ENCODE measurements at regions not wholly inside any gene's neighbourhood (a gene's known extent, or its start where the extent isn't known, plus 50 kb on each side); places are given as distances from the start of the nearest gene placed in this dataset.

- Histone ChIP-seq H3K4me1 (no peaks in the 10 kb centered on the region), H3K27ac (replicated peaks in 1 of 4) (no peak overlapping the region), H3K9me3 (peaks cover 0 to 3% (median 0%) of the 10 kb centered on the region in 4 donors), H3K27me3 (no peaks in the 10 kb centered on the region), H3K4me3 (no peak overlapping the region), H3K36me3 (no peaks in the 10 kb centered on the region)
- intact Hi-C loops (cut with DNase I) = loop anchor here (10.0 kb wide), 1 partner anchor 449 kb away; no protein-coding TSS in a partner anchor
- no peak for DNase-seq (ENCODE audit: extremely low spot score)
- 56% methylated on average over 1 of the region's 1 CpG for WGBS
- TF ChIP-seq CTCF (IDR thresholded peaks at IDR 0.05) (no peak), POLR2A (IDR thresholded peaks at IDR 0.05; ENCODE audit: low read depth) (no peak), EP300 (IDR thresholded peaks at IDR 0.05) (no peak), POLR2AphosphoS5 (IDR thresholded peaks at IDR 0.05) (no peak)
Measured at GRCh38 chr18:24935896-24936295, 416.1 kb downstream of the ZNF521 start.

GRCh38 chr18:24936691-24937090 is 415.3 kb downstream of the ZNF521 start:
- Histone ChIP-seq H3K4me1 (no peaks in the 10 kb centered on the region), H3K9me3 (peaks cover 0 to 3% (median 0%) of the 10 kb centered on the region in 4 donors), H3K27ac (replicated peaks in 1 of 4) (no peak overlapping the region), H3K27me3 (no peaks in the 10 kb centered on the region), H3K4me3 (no peak overlapping the region), H3K36me3 (no peaks in the 10 kb centered on the region)
- TF ChIP-seq POLR2A (IDR thresholded peaks at IDR 0.05; ENCODE audit: low read depth) (no peak), CTCF (IDR thresholded peaks at IDR 0.05) (no peak), EP300 (IDR thresholded peaks at IDR 0.05) (no peak), POLR2AphosphoS5 (IDR thresholded peaks at IDR 0.05) (no peak)
- DNase-seq (ENCODE audit: extremely low spot score) = peak; percentile 34
- WGBS = 73% methylated on average over 3 of the region's 3 CpGs
- intact Hi-C loops (cut with DNase I) = loop anchor here (10.0 kb wide), 1 partner anchor 448 kb away; no protein-coding TSS in a partner anchor

GRCh38 chr18:24937639-24938275 is 414.2 kb downstream of the ZNF521 start:
- intact Hi-C loops (cut with DNase I) = loop anchor here (10.0 kb wide), 1 partner anchor 447 kb away; no protein-coding TSS in a partner anchor
- H3K4me3 ChIP-seq = no peak overlapping the region
- peaks cover 0 to 3% (median 0%) of the 10 kb centered on the region in 4 donors for H3K9me3 ChIP-seq
- no peaks in the 10 kb centered on the region for H3K4me1 ChIP-seq
- no peaks in the 10 kb centered on the region for H3K27me3 ChIP-seq
- no peaks in the 10 kb centered on the region for H3K36me3 ChIP-seq
- H3K27ac ChIP-seq (replicated peaks in 1 of 4) = no peak overlapping the region
- peak; percentile 78 for DNase-seq (ENCODE audit: extremely low spot score)
- TF ChIP-seq EP300 (IDR thresholded peaks at IDR 0.05) (no peak), CTCF (IDR thresholded peaks at IDR 0.05) (no peak), POLR2A (IDR thresholded peaks at IDR 0.05; ENCODE audit: low read depth) (no peak), POLR2AphosphoS5 (IDR thresholded peaks at IDR 0.05) (no peak)
- 83% methylated on average over 5 of the region's 5 CpGs for WGBS

- intact Hi-C loops (cut with DNase I) = no loop called here
- H3K27me3 ChIP-seq = no peaks in the 10 kb centered on the region
- H3K4me3 ChIP-seq = no peak overlapping the region
- H3K4me1 ChIP-seq = no peaks in the 10 kb centered on the region
- no peak for TF ChIP-seq POLR2AphosphoS5 (IDR thresholded peaks at IDR 0.05)
- TF ChIP-seq POLR2A (IDR thresholded peaks at IDR 0.05; ENCODE audit: low read depth) = no peak
- no peak for TF ChIP-seq EP300 (IDR thresholded peaks at IDR 0.05)
- TF ChIP-seq CTCF (IDR thresholded peaks at IDR 0.05) = no peak
- H3K9me3 ChIP-seq = no peaks in the 10 kb centered on the region
- DNase-seq (ENCODE audit: extremely low spot score) = peak; percentile 14
- WGBS = 93% methylated on average over 6 of the region's 6 CpGs
- no peak overlapping the region for H3K27ac ChIP-seq (replicated peaks in 1 of 4)
- H3K36me3 ChIP-seq = no peaks in the 10 kb centered on the region
Measured at GRCh38 chr18:24940416-24940815, 411.6 kb downstream of the ZNF521 start.
